KBM-7 (cell line): ENCODE measurements at regions not wholly inside any gene's neighbourhood (a gene's known extent, or its start where the extent isn't known, plus 50 kb on each side); places are given as distances from the start of the nearest gene placed in this dataset.

Experiments used
- DNase-seq: peaks from one replicate; pipeline ENCODE4 v3.0.0-alpha.2; 2015
- in situ Hi-C: fragments of 300-500 bp; cut with MboI; formaldehyde crosslinking; loops from 2 replicates; pipeline ENCODE4 v1.14.3; 2020; ENCODE audit warnings: low sequenced_read_pairs, low pct_unique_long_range_greater_than_20kb, mixed read lengths

- DNase-seq = no peak
- in situ Hi-C loops = no loop called here
Observed at GRCh38 chr4:141909541-141909940, 273.2 kb downstream of the IL15 start.

DNA sequence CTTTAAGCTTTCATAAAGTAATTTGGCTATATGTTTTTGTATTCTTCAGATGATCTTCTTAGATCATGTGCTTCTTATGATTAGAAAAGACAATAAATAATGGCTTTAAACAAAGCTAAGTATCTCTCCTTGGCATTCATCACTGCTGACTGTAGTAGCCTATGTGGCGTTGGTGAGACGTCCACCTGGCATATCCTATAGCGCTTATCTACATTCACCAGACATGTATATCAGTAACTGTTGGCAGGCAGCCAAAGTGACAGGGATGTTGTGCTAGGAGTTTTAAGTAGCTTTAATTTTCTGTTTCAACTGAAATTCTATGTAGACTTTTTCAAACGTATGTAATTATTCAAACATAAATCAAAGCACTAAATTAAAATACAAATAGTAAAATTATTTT lies 276.4 kb downstream of the IL15 start:
- DNase-seq = peak; percentile 10
- in situ Hi-C loops = no loop called here

GRCh38 chr4:141913928-141914327 lies 277.5 kb downstream of the IL15 start:
- in situ Hi-C loops = no loop called here
- no peak for DNase-seq

DNA sequence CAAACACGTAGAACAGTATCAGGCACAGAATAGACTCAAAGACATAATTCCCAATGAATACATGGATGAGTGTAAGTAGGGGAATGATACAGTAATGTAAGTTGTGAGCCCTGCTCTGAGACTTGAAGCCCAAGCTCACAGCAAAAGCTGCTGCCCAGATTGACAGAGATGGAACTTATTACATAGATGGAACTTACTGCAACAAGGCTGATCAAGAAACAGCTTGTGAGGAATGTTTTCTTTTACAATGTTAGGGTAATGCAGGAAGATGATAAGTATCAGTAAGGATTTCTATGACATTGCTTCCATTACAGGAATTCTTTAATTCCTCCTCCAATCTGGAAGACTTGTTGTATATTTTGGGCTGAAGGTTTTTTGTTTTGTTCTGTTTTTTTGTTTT lies 278.4 kb downstream of the IL15 start:
- DNase-seq = no peak
- in situ Hi-C loops = no loop called here

DNA sequence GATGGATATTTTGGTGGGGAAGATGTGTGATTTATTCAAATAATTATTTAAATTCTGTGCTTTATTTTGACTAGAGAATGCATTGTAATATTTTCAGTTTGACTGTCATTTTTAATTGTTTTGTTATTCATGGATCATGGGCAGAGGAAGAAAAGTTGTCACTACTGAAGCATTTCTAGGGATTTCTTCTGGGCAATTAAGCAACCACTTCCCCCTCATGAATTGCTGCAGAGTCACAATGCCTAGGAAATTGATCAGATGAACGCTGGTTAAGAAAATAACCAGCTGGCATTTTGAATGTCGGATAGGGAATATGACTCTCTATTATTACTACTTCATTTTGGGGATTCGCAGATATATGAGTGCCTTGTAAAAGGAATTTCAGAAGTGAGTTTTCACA lies 283.3 kb downstream of the IL15 start:
- in situ Hi-C loops = no loop called here
- DNase-seq = no peak

- no peak for DNase-seq
- in situ Hi-C loops = no loop called here
Observed at GRCh38 chr4:141921293-141921692, 284.9 kb downstream of the IL15 start.

DNA sequence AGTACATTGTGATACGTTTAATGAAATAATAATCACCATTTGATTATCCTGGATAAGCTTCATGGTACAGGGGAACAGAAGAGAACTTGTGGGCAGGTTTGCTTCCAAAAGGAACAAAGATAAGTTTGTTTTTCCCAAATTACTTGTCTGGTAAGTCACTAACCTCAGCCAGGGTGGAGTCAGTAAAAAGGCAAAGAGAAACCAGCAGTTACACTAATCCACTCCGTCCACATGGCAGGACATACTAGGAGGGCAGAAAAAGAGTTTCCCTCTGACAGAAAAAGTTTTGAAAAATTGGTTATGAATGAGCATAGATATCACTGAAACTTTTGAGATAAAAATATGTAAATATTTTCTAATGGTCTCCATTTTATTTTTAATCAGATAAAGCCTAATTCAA lies 285.9 kb downstream of the IL15 start:
- no peak for DNase-seq
- in situ Hi-C loops = no loop called here

GRCh38 chr4:141926406-141926805 lies 290.0 kb downstream of the IL15 start:
- in situ Hi-C loops = no loop called here
- DNase-seq = no peak

DNA sequence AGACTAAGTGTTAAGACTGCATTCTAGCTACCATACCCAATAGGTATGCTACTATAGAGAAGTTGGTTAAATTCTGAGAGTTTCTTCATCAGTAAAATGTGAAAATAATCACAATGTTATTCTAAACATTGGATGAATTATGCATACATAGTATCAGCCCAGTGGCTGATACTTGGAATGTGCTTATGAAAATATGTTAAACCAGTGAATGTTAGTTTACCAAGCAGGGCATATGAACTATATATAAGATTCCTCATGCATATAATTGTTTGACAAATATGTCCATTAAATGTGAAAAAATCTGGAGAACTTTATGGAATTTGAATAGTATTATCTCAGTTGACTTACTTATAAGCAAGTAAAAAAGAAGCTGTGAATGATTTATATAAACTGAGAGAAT lies 296.1 kb downstream of the IL15 start:
- no peak for DNase-seq
- in situ Hi-C loops = no loop called here

GRCh38 chr4:141933978-141934377 lies 297.6 kb downstream of the IL15 start:
- no peak for DNase-seq
- in situ Hi-C loops = no loop called here

- in situ Hi-C loops = no loop called here
- DNase-seq = no peak
Observed at GRCh38 chr4:141955696-141956095, 319.3 kb downstream of the IL15 start.

GRCh38 chr4:141957416-141957815 lies 321.0 kb downstream of the IL15 start:
- in situ Hi-C loops = no loop called here
- no peak for DNase-seq

- in situ Hi-C loops = no loop called here
- DNase-seq = no peak
Observed at GRCh38 chr4:141962486-141962885, 326.1 kb downstream of the IL15 start.

GRCh38 chr4:141971869-141972268 lies 335.5 kb downstream of the IL15 start:
- DNase-seq = peak; percentile 62
- in situ Hi-C loops = no loop called here

DNA sequence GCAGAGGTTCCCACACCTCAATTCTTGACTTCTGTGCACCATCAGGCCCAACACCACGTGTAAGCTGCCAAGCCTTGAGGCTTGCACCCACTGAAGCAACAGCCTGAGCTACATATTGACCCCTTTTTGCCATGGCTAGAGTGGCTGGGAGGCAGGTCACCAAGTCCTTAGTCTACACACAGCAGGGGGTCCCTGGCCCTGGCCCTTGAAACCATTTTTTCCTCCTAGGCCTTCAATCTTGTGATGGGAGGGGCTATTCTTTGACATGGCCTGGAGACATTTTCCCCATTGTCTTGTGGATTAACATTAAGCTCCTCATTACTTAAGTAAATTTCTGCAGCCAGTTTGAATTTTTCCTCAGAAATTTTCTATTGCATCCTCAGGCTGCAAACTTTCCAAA lies 336.6 kb downstream of the IL15 start:
- no peak for DNase-seq
- in situ Hi-C loops = no loop called here
